Trophoblast cell (in vitro differentiated cells and primary cell): ENCODE measurements at regions not wholly inside any gene's neighbourhood (a gene's known extent, or its start where the extent isn't known, plus 50 kb on each side); places are given as distances from the start of the nearest gene placed in this dataset.

Experiments used
- DNase-seq, 2 donors: peaks; one replicate each; pipeline ENCODE4 v3.0.0-alpha.2; 2016
- H2AFZ ChIP-seq: 2 replicates; pipeline ENCODE4 v1.6.1; 2013; ENCODE audit warnings: low read length, moderate library complexity, mild to moderate bottlenecking; ENCODE audit not compliant: insufficient read depth, poor library complexity
- H2AK5ac ChIP-seq: 2 replicates; pipeline ENCODE4 v1.6.1; 2013; ENCODE audit warnings: mild to moderate bottlenecking, low read length
- H2BK120ac ChIP-seq: 2 replicates; pipeline ENCODE4 v1.6.1; 2013; ENCODE audit warnings: low read length, mild to moderate bottlenecking, moderate library complexity; ENCODE audit not compliant: insufficient read depth, poor library complexity
- H2BK12ac ChIP-seq: 2 replicates; pipeline ENCODE4 v1.6.1; 2013; ENCODE audit warnings: mild to moderate bottlenecking, low read length, moderate library complexity
- H2BK5ac ChIP-seq: 2 replicates; pipeline ENCODE4 v1.6.1; 2013; ENCODE audit warnings: low read length, low read depth, moderate library complexity, mild to moderate bottlenecking; ENCODE audit not compliant: poor library complexity
- H3K14ac ChIP-seq: 2 replicates; pipeline ENCODE4 v1.6.1; 2013; ENCODE audit warnings: mild to moderate bottlenecking, low read length
- H3K18ac ChIP-seq: 2 replicates; pipeline ENCODE4 v1.6.1; 2013; ENCODE audit warnings: mild to moderate bottlenecking, low read length
- H3K23ac ChIP-seq: 2 replicates; pipeline ENCODE4 v1.6.1; 2013; ENCODE audit warnings: low read length
- H3K27ac ChIP-seq: 2 replicates; pipeline ENCODE4 v1.5.1; 2013; ENCODE audit warnings: low read depth, mild to moderate bottlenecking, inconsistent platforms, low read length, moderate library complexity
- H3K27me3 ChIP-seq: 2 replicates; pipeline ENCODE4 v1.6.1; 2013; ENCODE audit warnings: inconsistent platforms, mild to moderate bottlenecking, low read length, moderate library complexity; ENCODE audit not compliant: insufficient read depth
- H3K36me3 ChIP-seq, 2 experiments: 1 replicate in 1 of 2; 2 replicates in 1 of 2; pipeline ENCODE4 v1.6.1; 2013; ENCODE audit warnings: low read length in 2 of 2, mild to moderate bottlenecking in 2 of 2, moderate library complexity in 1 of 2; ENCODE audit not compliant: insufficient read depth in 2 of 2, control insufficient read depth in 1 of 2
- H3K4ac ChIP-seq: 2 replicates; pipeline ENCODE4 v1.6.1; 2013; ENCODE audit warnings: low read depth, mild to moderate bottlenecking, low read length, moderate library complexity
- H3K4me1 ChIP-seq, 2 experiments: 1 replicate in 1 of 2; 2 replicates in 1 of 2; pipeline ENCODE4 v1.6.1; 2013; ENCODE audit warnings: low read length in 2 of 2, mild to moderate bottlenecking in 2 of 2, moderate library complexity in 1 of 2; ENCODE audit not compliant: insufficient read depth in 2 of 2, control insufficient read depth in 1 of 2
- H3K4me2 ChIP-seq: 2 replicates; pipeline ENCODE4 v1.6.1; 2013; ENCODE audit warnings: inconsistent platforms, mild to moderate bottlenecking, low read length, moderate library complexity
- H3K4me3 ChIP-seq: 2 replicates; pipeline ENCODE4 v1.5.1; 2013; ENCODE audit warnings: mild to moderate bottlenecking, low read depth, low read length, inconsistent platforms
- H3K79me1 ChIP-seq: one replicate; pipeline ENCODE4 v1.6.1; 2013; ENCODE audit warnings: low read length
- H3K79me2 ChIP-seq: 2 replicates; pipeline ENCODE4 v1.6.1; 2013; ENCODE audit warnings: low read length, mild to moderate bottlenecking; ENCODE audit not compliant: control insufficient read depth, insufficient read depth, poor library complexity
- H3K9ac ChIP-seq: 2 replicates; pipeline ENCODE4 v1.6.1; 2013; ENCODE audit warnings: mild to moderate bottlenecking, low read length
- H3K9me3 ChIP-seq: 2 replicates; pipeline ENCODE4 v1.6.1; 2013; ENCODE audit warnings: low read depth, mild to moderate bottlenecking, control low read depth, inconsistent platforms, low read length; ENCODE audit not compliant: insufficient read depth
- H4K12ac ChIP-seq: 2 replicates; pipeline ENCODE4 v1.6.1; 2013; ENCODE audit warnings: low read depth, mild to moderate bottlenecking, low read length, moderate library complexity
- H4K8ac ChIP-seq: 2 replicates; pipeline ENCODE4 v1.6.1; 2013; ENCODE audit warnings: low read depth, mild to moderate bottlenecking, low read length, moderate library complexity
- H4K91ac ChIP-seq: one replicate; pipeline ENCODE4 v1.6.1; 2013; ENCODE audit warnings: low read depth, mild to moderate bottlenecking, low read length, moderate library complexity
- WGBS: extraction: QIAGEN DNeasy Blood & Tissue Kit; methylation state at CpG from one replicate; pipeline ENCODE4 v1.1.7; 2013; ENCODE audit warnings: missing lambda C conversion rate; ENCODE audit not compliant: insufficient read length, insufficient coverage; ENCODE audit errors: extremely low coverage; 5-methylcytosine and 5-hydroxymethylcytosine counted together

DNA sequence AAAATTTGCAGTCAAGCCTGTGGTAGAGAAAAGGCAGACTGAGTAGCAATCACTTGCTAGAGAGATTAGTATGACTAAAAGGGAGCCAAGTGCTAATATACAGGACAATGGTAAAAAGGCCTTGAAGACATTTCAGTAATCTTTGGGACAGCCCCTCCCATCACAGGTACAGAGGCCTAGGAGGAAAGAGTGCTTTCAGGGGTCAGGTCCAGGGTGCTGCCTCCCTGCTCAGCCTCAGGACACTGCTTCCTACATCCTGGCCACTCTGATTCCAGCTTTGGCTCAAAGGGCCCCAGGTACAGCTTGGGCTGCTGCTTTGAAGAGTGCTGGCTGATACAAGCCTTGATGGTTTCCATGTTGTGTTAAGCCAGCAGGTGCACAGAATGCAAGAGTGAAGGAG, 543.5 kb downstream of the MMUT start:
- Histone ChIP-seq H2BK120ac (no peak overlapping the region), H4K91ac (no peak overlapping the region), H3K18ac (no peak overlapping the region), H2BK5ac (no peak overlapping the region), H3K4ac (no peak overlapping the region), H3K9me3 (no peaks in the 10 kb centered on the region), H3K4me3 (no peak overlapping the region), H3K79me2 (no peaks in the 10 kb centered on the region), H3K36me3 (no peaks in the 10 kb centered on the region), H4K8ac (no peak overlapping the region), H4K12ac (no peak overlapping the region), H2BK12ac (no peak overlapping the region), H3K27me3 (no peaks in the 10 kb centered on the region), H2AFZ (no peak overlapping the region), H2AK5ac (no peak overlapping the region), H3K23ac (no peak overlapping the region), H3K9ac (no peak overlapping the region), H3K4me1 (no peaks in the 10 kb centered on the region), H3K27ac (no peak overlapping the region), H3K4me2 (no peak overlapping the region), H3K14ac (no peak overlapping the region), H3K79me1 (no peaks in the 10 kb centered on the region)
- DNase-seq = no peak

GRCh38 chr6:48917233-48917632, 545.8 kb downstream of the MMUT start:
- Histone ChIP-seq H3K27ac (no peak overlapping the region), H3K79me1 (no peaks in the 10 kb centered on the region), H3K4me1 (no peaks in the 10 kb centered on the region), H3K4me3 (no peak overlapping the region), H4K12ac (no peak overlapping the region), H2AK5ac (no peak overlapping the region), H3K4ac (no peak overlapping the region), H3K23ac (no peak overlapping the region), H2BK12ac (no peak overlapping the region), H3K14ac (no peak overlapping the region), H4K91ac (no peak overlapping the region), H4K8ac (no peak overlapping the region), H3K9ac (no peak overlapping the region), H3K4me2 (no peak overlapping the region), H3K79me2 (no peaks in the 10 kb centered on the region), H2BK120ac (no peak overlapping the region), H3K27me3 (no peaks in the 10 kb centered on the region), H3K18ac (no peak overlapping the region), H3K36me3 (no peaks in the 10 kb centered on the region), H2BK5ac (no peak overlapping the region), H2AFZ (no peak overlapping the region), H3K9me3 (no peaks in the 10 kb centered on the region)
- no CpG with 5 or more reads among the region's 2 CpGs for WGBS
- no peak for DNase-seq

GRCh38 chr6:48916607-48917006, 546.4 kb downstream of the MMUT start:
- Histone ChIP-seq H3K14ac (no peak overlapping the region), H3K9ac (no peak overlapping the region), H4K12ac (no peak overlapping the region), H3K36me3 (no peaks in the 10 kb centered on the region), H3K4me1 (no peaks in the 10 kb centered on the region), H2BK120ac (no peak overlapping the region), H2AFZ (no peak overlapping the region), H3K79me1 (no peaks in the 10 kb centered on the region), H3K27me3 (no peaks in the 10 kb centered on the region), H3K9me3 (no peaks in the 10 kb centered on the region), H3K4me3 (no peak overlapping the region), H4K8ac (no peak overlapping the region), H3K4me2 (no peak overlapping the region), H2AK5ac (no peak overlapping the region), H3K4ac (no peak overlapping the region), H3K79me2 (no peaks in the 10 kb centered on the region), H3K27ac (no peak overlapping the region), H3K18ac (no peak overlapping the region), H2BK12ac (no peak overlapping the region), H4K91ac (no peak overlapping the region), H3K23ac (no peak overlapping the region), H2BK5ac (no peak overlapping the region)
- DNase-seq = no peak

- Histone ChIP-seq H4K12ac (no peak overlapping the region), H2AK5ac (no peak overlapping the region), H3K36me3 (no peaks in the 10 kb centered on the region), H2BK12ac (no peak overlapping the region), H3K18ac (no peak overlapping the region), H3K79me2 (no peaks in the 10 kb centered on the region), H3K9ac (no peak overlapping the region), H3K4ac (no peak overlapping the region), H3K27me3 (no peaks in the 10 kb centered on the region), H2AFZ (no peak overlapping the region), H3K4me3 (no peak overlapping the region), H2BK120ac (no peak overlapping the region), H3K23ac (no peak overlapping the region), H3K4me2 (no peak overlapping the region), H4K91ac (no peak overlapping the region), H3K27ac (no peak overlapping the region), H3K79me1 (no peaks in the 10 kb centered on the region), H3K14ac (no peak overlapping the region), H4K8ac (no peak overlapping the region), H3K9me3 (no peaks in the 10 kb centered on the region), H2BK5ac (no peak overlapping the region), H3K4me1 (no peaks in the 10 kb centered on the region)
- DNase-seq = no peak
Measured at GRCh38 chr6:48915591-48915990, 547.5 kb downstream of the MMUT start.

DNA sequence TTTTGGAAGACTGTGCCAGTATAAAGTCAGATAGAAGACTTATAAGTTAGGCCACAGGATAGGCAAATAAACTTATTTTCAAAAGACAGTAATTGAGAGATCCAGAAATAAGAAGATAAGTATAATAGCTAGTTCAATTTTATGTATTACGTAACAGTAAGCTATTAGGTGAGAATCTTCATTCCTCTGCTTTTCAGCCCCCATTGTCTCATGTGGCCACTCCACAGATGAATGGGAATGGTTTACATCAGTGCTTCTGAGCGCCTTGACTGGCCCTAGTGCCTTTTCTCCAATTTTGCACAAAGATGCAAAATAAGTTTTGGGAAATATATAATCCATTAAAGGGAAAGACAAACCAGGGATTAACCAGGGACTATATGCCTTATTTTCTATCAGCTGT, 550.5 kb downstream of the MMUT start:
- Histone ChIP-seq H3K4me2 (no peak overlapping the region), H4K91ac (no peak overlapping the region), H3K4me1 (no peaks in the 10 kb centered on the region), H4K12ac (no peak overlapping the region), H2BK5ac (no peak overlapping the region), H3K79me1 (no peaks in the 10 kb centered on the region), H3K14ac (no peak overlapping the region), H3K9ac (no peak overlapping the region), H4K8ac (no peak overlapping the region), H2AFZ (no peak overlapping the region), H2BK120ac (no peak overlapping the region), H3K36me3 (no peaks in the 10 kb centered on the region), H3K4me3 (no peak overlapping the region), H3K27me3 (no peaks in the 10 kb centered on the region), H3K4ac (no peak overlapping the region), H3K79me2 (no peaks in the 10 kb centered on the region), H2BK12ac (no peak overlapping the region), H3K23ac (no peak overlapping the region), H3K18ac (no peak overlapping the region), H3K9me3 (no peaks in the 10 kb centered on the region), H3K27ac (no peak overlapping the region), H2AK5ac (no peak overlapping the region)
- no CpG with 5 or more reads among the region's 2 CpGs for WGBS
- no peak for DNase-seq
